GM10248 (cell line): ENCODE measurements at regions not wholly inside any gene's neighbourhood (a gene's known extent, or its start where the extent isn't known, plus 50 kb on each side); places are given as distances from the start of the nearest gene placed in this dataset.
"Not testable (repeated sequence)": the region's sequence is repeated elsewhere in the genome, so short reads cannot be mapped to it uniquely, and the experiment has no call there.

ENCODE experiments used
- CTCF ChIA-PET: fragments of 300-600 bp; sonication (Branson Sonifier 250); formaldehyde crosslinking; extraction: SDS; loops from one replicate; lab custom pipeline; 2021; ENCODE audit warnings: antibody characterized with exemption; lab: Yijun Ruan, JAX
- POLR2A ChIA-PET: fragments of 350-650 bp; sonication (Branson Sonifier 250); formaldehyde crosslinking; extraction: SDS; loops from one replicate; lab custom pipeline; 2020; ENCODE audit warnings: antibody characterized with exemption; lab: Yijun Ruan, JAX
- DNase-seq: peaks from one replicate; pipeline ENCODE4 v3.0.0; 2012; ENCODE audit errors: extremely low spot score
- CTCF ChIP-seq: IDR thresholded peaks from 2 replicates; pipeline ENCODE4 v1.5.1; 2012; ENCODE audit warnings: mild to moderate bottlenecking, low read depth; ENCODE audit errors: extremely low read depth, missing control alignments, control extremely low read depth

- no peak for DNase-seq
- TF ChIP-seq CTCF, result no peak
- POLR2A ChIA-PET, result no interaction called here
- CTCF ChIA-PET, result no interaction called here
Measured at GRCh38 chr2:58341047-58341446, 99.9 kb upstream of the FANCL start.

GRCh38 chr2:58339548-58340243, 98.6 kb upstream of the FANCL start:
- ChIA-PET CTCF (interaction anchor here (0.8 kb wide), 1 partner anchor 15 kb away, joined by 3 read pairs; no protein-coding TSS in a partner anchor), POLR2A (no interaction called here)
- TF ChIP-seq CTCF, result no peak
- no peak for DNase-seq

- TF ChIP-seq CTCF, result no peak
- ChIA-PET POLR2A (no interaction called here), CTCF (no interaction called here)
- DNase-seq, result no peak
Measured at GRCh38 chr2:58336416-58336815, 95.3 kb upstream of the FANCL start.

- TF ChIP-seq CTCF, result no peak
- CTCF ChIA-PET, result interaction anchor here (1.2 kb wide), 1 partner anchor 22 kb away, joined by 3 read pairs; no protein-coding TSS in a partner anchor
Measured at GRCh38 chr2:58334414-58334813, 93.3 kb upstream of the FANCL start.

GRCh38 chr2:58325296-58325895, 84.3 kb upstream of the FANCL start:
- POLR2A ChIA-PET, CTCF ChIA-PET, DNase-seq: not testable (repeated sequence)

More at GRCh38 chr2:58334414-58334813, 93.3 kb upstream of the FANCL start:
- DNase-seq, result no peak
- POLR2A ChIA-PET, result no interaction called here

- ChIA-PET CTCF (no interaction called here), POLR2A (no interaction called here)
- no peak for TF ChIP-seq CTCF
- no peak for DNase-seq
Measured at GRCh38 chr2:58319481-58319880, 78.4 kb upstream of the FANCL start.

- POLR2A ChIA-PET, DNase-seq, CTCF ChIA-PET: not testable (repeated sequence)
Measured at GRCh38 chr2:58318949-58319348, 77.8 kb upstream of the FANCL start.
